Loucy (cell line): ENCODE measurements at regions not wholly inside any gene's neighbourhood (a gene's known extent, or its start where the extent isn't known, plus 50 kb on each side); places are given as distances from the start of the nearest gene placed in this dataset.

Experiments
- EZH2phosphoT487 ChIP-seq: fragments of 200-600 bp; IDR thresholded peaks from 2 replicates; pipeline ENCODE4 v1.6.1; 2018; ENCODE audit warnings: antibody characterized with exemption, mild to moderate bottlenecking, moderate library complexity, borderline replicate concordance
- TF ChIP-seq, protein P1 (sequence below): fragments of 200-600 bp; sonication (generic); conservative IDR thresholded peaks from 2 replicates; pipeline ENCODE4 v1.5.1; 2014; ENCODE audit warnings: mild to moderate bottlenecking, antibody characterized with exemption, low read length

DNA sequence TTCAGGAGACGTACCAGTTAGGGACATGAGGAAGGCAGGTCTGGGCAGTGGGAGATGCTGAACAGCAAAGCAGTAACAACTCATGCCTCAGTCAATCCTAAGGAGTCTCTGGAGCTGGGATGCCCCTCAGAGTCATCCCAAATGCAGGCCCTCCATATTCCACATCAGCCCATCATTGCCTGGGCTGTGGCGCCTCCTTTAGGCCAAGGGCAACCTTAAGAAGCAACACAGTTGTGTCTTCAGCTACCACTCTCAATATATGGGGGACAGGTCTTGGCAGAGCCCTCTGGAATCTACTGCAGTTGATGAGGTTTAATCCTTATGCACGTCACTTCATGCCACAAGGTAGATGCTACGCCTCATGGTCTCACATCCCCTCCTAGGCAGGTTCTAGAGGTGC, 682.0 kb upstream of the RAB6C start:
- TF ChIP-seq, protein P1, sequence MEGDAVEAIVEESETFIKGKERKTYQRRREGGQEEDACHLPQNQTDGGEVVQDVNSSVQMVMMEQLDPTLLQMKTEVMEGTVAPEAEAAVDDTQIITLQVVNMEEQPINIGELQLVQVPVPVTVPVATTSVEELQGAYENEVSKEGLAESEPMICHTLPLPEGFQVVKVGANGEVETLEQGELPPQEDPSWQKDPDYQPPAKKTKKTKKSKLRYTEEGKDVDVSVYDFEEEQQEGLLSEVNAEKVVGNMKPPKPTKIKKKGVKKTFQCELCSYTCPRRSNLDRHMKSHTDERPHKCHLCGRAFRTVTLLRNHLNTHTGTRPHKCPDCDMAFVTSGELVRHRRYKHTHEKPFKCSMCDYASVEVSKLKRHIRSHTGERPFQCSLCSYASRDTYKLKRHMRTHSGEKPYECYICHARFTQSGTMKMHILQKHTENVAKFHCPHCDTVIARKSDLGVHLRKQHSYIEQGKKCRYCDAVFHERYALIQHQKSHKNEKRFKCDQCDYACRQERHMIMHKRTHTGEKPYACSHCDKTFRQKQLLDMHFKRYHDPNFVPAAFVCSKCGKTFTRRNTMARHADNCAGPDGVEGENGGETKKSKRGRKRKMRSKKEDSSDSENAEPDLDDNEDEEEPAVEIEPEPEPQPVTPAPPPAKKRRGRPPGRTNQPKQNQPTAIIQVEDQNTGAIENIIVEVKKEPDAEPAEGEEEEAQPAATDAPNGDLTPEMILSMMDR, result peak; percentile 61
- no peak for TF ChIP-seq EZH2phosphoT487
